Stimulated activated naive CD8-positive, alpha-beta T cell treated with anti-CD3 and anti-CD28 coated beads, Interleukin-15, amount 100 ng/mL, for 72 hours (primary cell): ENCODE measurements at regions not wholly inside any gene's neighbourhood (a gene's known extent, or its start where the extent isn't known, plus 50 kb on each side); places are given as distances from the start of the nearest gene placed in this dataset.

ENCODE experiments used
- ATAC-seq: fragments of 150-1000 bp; cut with Tn5 transposase; 2 replicates; pipeline ENCODE4 v1.10.0; 2021; ENCODE audit warnings: mild to moderate bottlenecking, moderate library complexity
- DNase-seq, 2 donors: peaks; one replicate each; pipeline ENCODE4 v3.0.0; 2021 to 2022
- H3K27ac Mint-ChIP-seq, 2 donors: one replicate each; pipeline ENCODE4 v1.8.0; 2022; ENCODE audit warnings: mild to moderate bottlenecking in 2 of 2, mixed read lengths in 2 of 2, moderate library complexity in 2 of 2
- H3K27me3 Mint-ChIP-seq: one replicate; pipeline ENCODE4 v1.8.0; 2022; ENCODE audit warnings: mixed read lengths
- H3K4me1 Mint-ChIP-seq: one replicate; pipeline ENCODE4 v1.8.0; 2022; ENCODE audit warnings: mild to moderate bottlenecking, mixed read lengths
- H3K4me3 Mint-ChIP-seq, 2 donors: one replicate each; pipeline ENCODE4 v1.8.0; 2022; ENCODE audit warnings: mild to moderate bottlenecking in 2 of 2, mixed read lengths in 2 of 2, moderate library complexity in 1 of 2
- H3K9me3 Mint-ChIP-seq, 2 donors: one replicate each; pipeline ENCODE4 v1.8.0; 2022; ENCODE audit warnings: mixed read lengths in 2 of 2

- Mint-ChIP-seq H3K9me3 (no peaks in the 10 kb centered on the region), H3K4me1 (no peaks in the 10 kb centered on the region), H3K27ac (no peak overlapping the region), H3K27me3 (no peaks in the 10 kb centered on the region), H3K4me3 (no peak overlapping the region)
- no peak for ATAC-seq
- DNase-seq, result no peak
Measured at GRCh38 chr4:18531731-18532130, 510.2 kb upstream of the LCORL start.

- Mint-ChIP-seq H3K27ac (no peak overlapping the region), H3K9me3 (no peaks in the 10 kb centered on the region), H3K4me3 (no peak overlapping the region), H3K4me1 (no peaks in the 10 kb centered on the region), H3K27me3 (no peaks in the 10 kb centered on the region)
- no peak for ATAC-seq
- no peak for DNase-seq
Measured at GRCh38 chr4:18529482-18529881, 507.9 kb upstream of the LCORL start.

GRCh38 chr4:18524667-18525066, 503.1 kb upstream of the LCORL start:
- no peak overlapping the region for H3K4me3 Mint-ChIP-seq

GRCh38 chr4:18518098-18518497, 496.5 kb upstream of the LCORL start:
- no peak overlapping the region for H3K4me3 Mint-ChIP-seq
- H3K27me3 Mint-ChIP-seq, result no peaks in the 10 kb centered on the region
- ATAC-seq (no peak), DNase-seq (no peak)
- no peak overlapping the region for H3K27ac Mint-ChIP-seq
- H3K9me3 Mint-ChIP-seq, result no peaks in the 10 kb centered on the region
- H3K4me1 Mint-ChIP-seq, result no peaks in the 10 kb centered on the region

More at GRCh38 chr4:18524667-18525066, 503.1 kb upstream of the LCORL start:
- no peaks in the 10 kb centered on the region for H3K4me1 Mint-ChIP-seq
- H3K9me3 Mint-ChIP-seq, result no peaks in the 10 kb centered on the region
- no peaks in the 10 kb centered on the region for H3K27me3 Mint-ChIP-seq
- ATAC-seq, result no peak
- no peak overlapping the region for H3K27ac Mint-ChIP-seq
- no peak for DNase-seq

GRCh38 chr4:18513861-18514260, 492.3 kb upstream of the LCORL start:
- Mint-ChIP-seq H3K4me3 (no peak overlapping the region), H3K4me1 (no peaks in the 10 kb centered on the region), H3K27ac (no peak overlapping the region), H3K27me3 (no peaks in the 10 kb centered on the region), H3K9me3 (peaks cover 0 to 7% of the 10 kb centered on the region in 2 donors)
- DNase-seq (no peak), ATAC-seq (no peak)

GRCh38 chr4:18512718-18513117, 491.2 kb upstream of the LCORL start:
- Mint-ChIP-seq H3K4me3 (no peak overlapping the region), H3K27me3 (no peaks in the 10 kb centered on the region), H3K27ac (no peak overlapping the region), H3K9me3 (peaks cover 0 to 7% of the 10 kb centered on the region in 2 donors), H3K4me1 (no peaks in the 10 kb centered on the region)
- ATAC-seq, result no peak
- no peak for DNase-seq

- Mint-ChIP-seq H3K27me3 (no peaks in the 10 kb centered on the region), H3K27ac (no peak overlapping the region), H3K4me3 (no peak overlapping the region), H3K4me1 (no peaks in the 10 kb centered on the region), H3K9me3 (peaks cover 0 to 7% of the 10 kb centered on the region in 2 donors)
- ATAC-seq, result no peak
- no peak for DNase-seq
Measured at GRCh38 chr4:18511727-18512126, 490.2 kb upstream of the LCORL start.

GRCh38 chr4:18508786-18509185, 487.2 kb upstream of the LCORL start:
- H3K9me3 Mint-ChIP-seq, result peaks cover 0 to 7% of the 10 kb centered on the region in 2 donors
- no peak for DNase-seq
- no peak for ATAC-seq
- H3K27ac Mint-ChIP-seq, result no peak overlapping the region
- no peaks in the 10 kb centered on the region for H3K4me1 Mint-ChIP-seq
- no peak overlapping the region for H3K4me3 Mint-ChIP-seq
- H3K27me3 Mint-ChIP-seq, result no peaks in the 10 kb centered on the region

GRCh38 chr4:18480928-18481327, 459.4 kb upstream of the LCORL start:
- Mint-ChIP-seq H3K9me3 (peaks cover 28 to 30% of the 10 kb centered on the region in 2 donors), H3K4me1 (no peaks in the 10 kb centered on the region), H3K27ac (no peak overlapping the region), H3K27me3 (no peaks in the 10 kb centered on the region), H3K4me3 (no peak overlapping the region)
- no peak for ATAC-seq
- DNase-seq, result no peak

- H3K9me3 Mint-ChIP-seq, result peaks cover 28 to 33% of the 10 kb centered on the region in 2 donors
- H3K27ac Mint-ChIP-seq, result no peak overlapping the region
- no peaks in the 10 kb centered on the region for H3K4me1 Mint-ChIP-seq
- no peak overlapping the region for H3K4me3 Mint-ChIP-seq
- ATAC-seq (no peak), DNase-seq (no peak)
- no peaks in the 10 kb centered on the region for H3K27me3 Mint-ChIP-seq
Measured at GRCh38 chr4:18480342-18480741, 458.8 kb upstream of the LCORL start.

GRCh38 chr4:18479825-18480224, 458.3 kb upstream of the LCORL start:
- ATAC-seq (no peak), DNase-seq (no peak)
- Mint-ChIP-seq H3K9me3 (peaks cover 23 to 33% of the 10 kb centered on the region in 2 donors), H3K27me3 (no peaks in the 10 kb centered on the region), H3K27ac (no peak overlapping the region), H3K4me1 (no peaks in the 10 kb centered on the region), H3K4me3 (no peak overlapping the region)

- H3K4me1 Mint-ChIP-seq, result no peaks in the 10 kb centered on the region
- ATAC-seq, result peak; percentile 60
- H3K27ac Mint-ChIP-seq, result no peak overlapping the region
- H3K9me3 Mint-ChIP-seq, result peaks cover 0 to 8% of the 10 kb centered on the region in 2 donors
- DNase-seq, result no peak
- no peaks in the 10 kb centered on the region for H3K27me3 Mint-ChIP-seq
- no peak overlapping the region for H3K4me3 Mint-ChIP-seq
Measured at GRCh38 chr4:18463987-18464559, 442.5 kb upstream of the LCORL start.

GRCh38 chr4:18458465-18458864, 436.9 kb upstream of the LCORL start:
- H3K9me3 Mint-ChIP-seq, result peaks cover 0 to 2% of the 10 kb centered on the region in 2 donors
- H3K27me3 Mint-ChIP-seq, result peaks cover 10% of the 10 kb centered on the region
- no peaks in the 10 kb centered on the region for H3K4me1 Mint-ChIP-seq
- H3K27ac Mint-ChIP-seq, result no peak overlapping the region
- H3K4me3 Mint-ChIP-seq, result no peak overlapping the region
- no peak for DNase-seq
- no peak for ATAC-seq

- ATAC-seq (no peak), DNase-seq (no peak)
- H3K4me3 Mint-ChIP-seq, result no peak overlapping the region
- H3K9me3 Mint-ChIP-seq, result no peaks in the 10 kb centered on the region
- H3K27me3 Mint-ChIP-seq, result peaks cover 10% of the 10 kb centered on the region
- no peak overlapping the region for H3K27ac Mint-ChIP-seq
- H3K4me1 Mint-ChIP-seq, result no peaks in the 10 kb centered on the region
Measured at GRCh38 chr4:18454349-18454748, 432.8 kb upstream of the LCORL start.

- H3K4me1 Mint-ChIP-seq, result no peaks in the 10 kb centered on the region
- no peak for DNase-seq
- H3K27ac Mint-ChIP-seq, result no peak overlapping the region
- no peak for ATAC-seq
- no peak overlapping the region for H3K4me3 Mint-ChIP-seq
- peaks cover 19 to 22% of the 10 kb centered on the region in 2 donors for H3K9me3 Mint-ChIP-seq
- H3K27me3 Mint-ChIP-seq, result no peaks in the 10 kb centered on the region
Measured at GRCh38 chr4:18445110-18445509, 423.6 kb upstream of the LCORL start.

GRCh38 chr4:18444206-18444605, 422.7 kb upstream of the LCORL start:
- DNase-seq (no peak), ATAC-seq (no peak)

GRCh38 chr4:18442957-18443356, 421.4 kb upstream of the LCORL start:
- H3K27me3 Mint-ChIP-seq, result no peaks in the 10 kb centered on the region
- ATAC-seq, result no peak

More at GRCh38 chr4:18444206-18444605, 422.7 kb upstream of the LCORL start:
- Mint-ChIP-seq H3K27ac (no peak overlapping the region), H3K9me3 (peaks cover 19 to 22% of the 10 kb centered on the region in 2 donors), H3K4me3 (no peak overlapping the region), H3K27me3 (no peaks in the 10 kb centered on the region), H3K4me1 (no peaks in the 10 kb centered on the region)

More at GRCh38 chr4:18442957-18443356, 421.4 kb upstream of the LCORL start:
- Mint-ChIP-seq H3K4me3 (no peak overlapping the region), H3K9me3 (peaks cover 19% of the 10 kb centered on the region in 2 donors), H3K27ac (no peak overlapping the region), H3K4me1 (no peaks in the 10 kb centered on the region)
- no peak for DNase-seq
